SW480 (cell line): ENCODE measurements at regions not wholly inside any gene's neighbourhood (a gene's known extent, or its start where the extent isn't known, plus 50 kb on each side); places are given as distances from the start of the nearest gene placed in this dataset.

Source experiments
- DNase-seq: peaks from one replicate; pipeline ENCODE4 v3.0.0-alpha.2; 2016; ENCODE audit warnings: low spot score

DNA sequence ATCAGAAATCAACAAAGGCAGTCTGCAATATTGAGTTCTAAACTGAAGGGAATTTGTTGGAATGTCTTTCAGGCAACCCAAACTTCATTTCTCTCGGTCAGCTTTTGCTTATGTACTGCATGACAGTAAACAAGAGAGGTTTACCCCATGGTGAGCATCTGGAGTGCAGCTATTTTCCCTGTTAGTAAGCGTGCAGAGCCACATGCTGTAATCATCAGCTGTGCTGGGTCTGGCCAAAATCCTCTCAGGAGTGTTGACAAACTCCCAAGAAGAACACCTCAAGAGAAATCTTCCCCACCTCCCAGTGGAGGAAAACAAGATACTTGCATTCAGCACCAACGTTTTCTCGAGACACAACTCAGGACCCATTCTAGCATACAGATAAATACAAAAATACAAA is 83.6 kb upstream of the ADAMTSL1 start:
- DNase-seq, result no peak

DNA sequence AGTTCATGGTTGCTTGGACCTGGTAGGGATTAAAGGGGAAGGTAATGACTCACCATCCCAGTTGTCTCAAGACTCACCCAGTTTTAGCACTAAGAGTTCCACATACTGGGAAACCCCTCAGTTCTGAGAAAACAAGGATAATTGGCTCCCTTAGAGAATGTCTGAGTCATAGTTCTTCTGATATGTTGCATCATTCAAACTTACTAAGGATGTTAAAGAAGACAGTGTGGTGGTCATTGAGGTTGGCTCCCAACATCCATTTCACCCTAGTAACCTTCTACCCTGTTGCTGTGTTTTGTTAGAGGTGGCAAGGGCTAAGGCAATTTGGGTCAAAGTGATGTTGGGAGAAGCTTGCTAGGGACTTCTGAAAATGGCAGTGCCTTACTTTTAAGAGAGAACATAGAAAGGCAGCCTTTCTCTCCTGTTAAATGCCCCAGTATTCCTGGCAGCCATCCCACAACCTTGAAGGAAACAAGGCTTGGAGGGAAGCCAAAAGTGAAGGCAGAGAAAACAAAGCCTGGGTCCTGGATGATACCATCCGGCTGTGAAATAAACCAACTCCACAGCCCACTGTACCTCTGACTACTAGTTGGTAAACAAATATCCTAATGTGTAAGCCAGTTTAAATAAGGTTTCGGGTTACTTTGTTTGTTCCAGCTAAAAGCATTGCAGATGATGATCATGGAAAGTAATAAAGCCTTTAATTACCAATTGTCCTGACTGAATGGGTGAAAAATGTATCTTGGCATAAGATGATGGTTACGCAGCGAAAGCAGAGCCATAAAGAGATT is 80.4 kb upstream of the ADAMTSL1 start:
- DNase-seq, result peak; percentile 23

- DNase-seq, result no peak
Measured at GRCh38 chr9:18394847-18395351, 79.1 kb upstream of the ADAMTSL1 start.

GRCh38 chr9:18396102-18396728 is 77.7 kb upstream of the ADAMTSL1 start:
- DNase-seq, result peak; percentile 7

GRCh38 chr9:18397076-18397475 is 76.9 kb upstream of the ADAMTSL1 start:
- no peak for DNase-seq

- DNase-seq, result no peak
Measured at GRCh38 chr9:18398038-18398437, 75.9 kb upstream of the ADAMTSL1 start.

GRCh38 chr9:18404434-18405029 is 69.4 kb upstream of the ADAMTSL1 start:
- no peak for DNase-seq

- no peak for DNase-seq
Measured at GRCh38 chr9:18405240-18405639, 68.7 kb upstream of the ADAMTSL1 start.

GRCh38 chr9:18410983-18411382 is 63.0 kb upstream of the ADAMTSL1 start:
- DNase-seq, result no peak

DNA sequence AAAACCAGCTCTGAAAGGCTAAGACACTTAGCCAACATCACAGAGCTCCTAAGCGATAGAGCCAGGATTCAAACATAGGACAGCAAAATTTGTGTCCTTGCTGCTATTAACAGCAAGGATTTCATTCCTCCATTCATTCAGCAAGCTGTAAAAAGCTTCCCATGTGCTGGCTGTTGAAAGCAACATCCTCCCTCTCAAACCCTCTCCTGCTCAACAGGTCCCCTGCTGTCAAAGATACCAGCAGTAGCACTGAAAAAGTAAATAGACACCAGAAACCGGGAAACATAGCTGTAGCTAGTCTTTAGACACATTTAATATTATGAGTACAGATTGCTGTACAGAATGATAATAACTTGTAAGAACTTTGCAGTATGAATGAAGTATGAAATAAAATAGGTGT is 52.6 kb upstream of the ADAMTSL1 start:
- DNase-seq, result no peak

GRCh38 chr9:18422296-18423036 is 51.5 kb upstream of the ADAMTSL1 start:
- DNase-seq, result no peak

DNA sequence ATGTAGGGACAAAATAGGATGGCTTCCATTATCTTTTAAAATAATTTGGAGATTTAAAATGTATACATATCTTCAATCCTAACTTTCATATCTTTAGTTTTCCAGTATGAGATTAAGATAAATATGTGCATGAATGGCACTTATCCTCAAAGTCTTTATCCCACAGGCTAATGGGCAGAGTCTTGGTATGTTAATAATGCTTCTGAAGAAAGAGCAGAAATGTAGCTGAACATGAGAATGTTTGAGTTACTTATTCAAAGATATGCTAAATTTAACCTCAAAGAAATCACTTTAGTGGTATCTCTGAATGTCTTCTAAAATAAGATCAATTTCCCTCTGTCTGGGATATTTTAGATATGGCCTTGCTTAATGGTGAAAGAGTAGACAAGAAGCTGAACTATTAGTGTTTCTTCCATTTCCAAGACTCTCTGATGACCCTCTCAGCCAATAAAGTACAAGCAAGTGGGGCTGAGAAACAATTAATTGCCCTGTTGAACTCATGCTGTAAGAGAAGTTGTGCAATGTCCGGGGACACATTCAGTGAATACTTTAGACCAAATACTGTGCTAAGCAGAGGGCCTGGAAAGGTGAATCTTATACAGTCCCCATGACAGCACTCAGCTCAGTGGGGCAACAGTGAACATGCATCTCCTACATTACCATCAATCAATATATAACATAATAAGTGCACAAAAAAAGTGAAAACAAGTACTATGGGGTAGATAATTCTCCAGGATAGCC is 50.0 kb upstream of the ADAMTSL1 start:
- no peak for DNase-seq
